ENCODE measurements at regions not wholly inside any gene's neighbourhood (a gene's known extent, or its start where the extent isn't known, plus 50 kb on each side); places are given as distances from the start of the nearest gene placed in this dataset.

DNA sequence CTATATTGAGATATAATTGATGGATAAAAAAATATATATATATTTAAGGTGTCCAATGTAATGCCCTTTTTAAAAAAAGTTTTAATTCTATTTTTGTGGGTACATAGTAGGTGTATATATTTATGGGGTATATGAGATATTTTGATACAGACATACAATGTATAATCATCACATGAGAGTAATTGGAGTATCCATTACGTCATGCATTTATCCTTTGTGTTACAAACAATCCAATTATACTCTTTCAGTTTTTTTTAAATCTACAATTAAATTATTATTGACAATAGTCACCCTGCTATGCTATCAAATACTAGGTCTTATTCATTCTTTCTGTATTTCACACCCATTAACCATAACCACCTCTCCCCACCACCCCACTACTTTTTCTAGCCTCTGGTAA, 66.3 kb upstream of the DIPK2B start:
- no peak for ATAC-seq
- TF ChIP-seq POLR2A (IDR thresholded peaks at IDR 0.05) (no peak), POLR2AphosphoS5 (IDR thresholded peaks at IDR 0.05) (no peak), CTCF (IDR thresholded peaks at IDR 0.05) (no peak), EP300 (IDR thresholded peaks at IDR 0.05) (no peak)
- no peaks in the 10 kb centered on the region for H3K4me1 ChIP-seq
- H3K27ac ChIP-seq, result no peak overlapping the region
- H3K4me3 ChIP-seq, result no peak overlapping the region
- 67 to 77% methylated on average over 1 of the region's 1 CpG for WGBS, 2 donors (ENCODE audit: low coverage in 1 of 2)
- no peaks in the 10 kb centered on the region for H3K27me3 ChIP-seq
- H3K9me3 ChIP-seq, result no peaks in the 10 kb centered on the region
- H3K36me3 ChIP-seq, result no peaks in the 10 kb centered on the region

DNA sequence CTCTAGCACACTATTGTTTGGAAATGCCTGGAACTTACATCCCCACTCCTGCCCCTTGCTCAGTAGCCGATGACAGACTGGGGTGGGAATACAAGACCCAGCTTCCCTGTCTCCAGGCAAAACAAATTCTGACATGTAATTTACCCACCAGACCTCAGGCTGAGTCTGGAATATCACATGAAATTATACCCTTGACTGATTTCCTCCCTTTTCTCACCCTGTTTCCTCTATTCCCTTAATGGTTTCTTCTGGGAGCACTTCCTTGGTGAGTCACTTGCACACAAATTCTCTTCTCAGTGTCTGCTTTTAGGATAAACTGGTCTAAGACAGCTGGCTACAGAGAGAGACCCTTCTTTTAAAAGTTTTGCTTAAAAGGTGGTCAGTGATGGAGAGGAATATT, 65.8 kb upstream of the DIPK2B start:
- Histone ChIP-seq H3K9me3 (no peaks in the 10 kb centered on the region), H3K4me1 (no peaks in the 10 kb centered on the region), H3K27ac (no peak overlapping the region), H3K27me3 (no peaks in the 10 kb centered on the region), H3K36me3 (no peaks in the 10 kb centered on the region), H3K4me3 (no peak overlapping the region)
- TF ChIP-seq POLR2A (IDR thresholded peaks at IDR 0.05) (no peak), POLR2AphosphoS5 (IDR thresholded peaks at IDR 0.05) (no peak)
- ATAC-seq, result no peak
- WGBS, 2 donors (ENCODE audit: low coverage in 1 of 2), result no CpG with 5 or more reads among the region's 1 CpG

DNA sequence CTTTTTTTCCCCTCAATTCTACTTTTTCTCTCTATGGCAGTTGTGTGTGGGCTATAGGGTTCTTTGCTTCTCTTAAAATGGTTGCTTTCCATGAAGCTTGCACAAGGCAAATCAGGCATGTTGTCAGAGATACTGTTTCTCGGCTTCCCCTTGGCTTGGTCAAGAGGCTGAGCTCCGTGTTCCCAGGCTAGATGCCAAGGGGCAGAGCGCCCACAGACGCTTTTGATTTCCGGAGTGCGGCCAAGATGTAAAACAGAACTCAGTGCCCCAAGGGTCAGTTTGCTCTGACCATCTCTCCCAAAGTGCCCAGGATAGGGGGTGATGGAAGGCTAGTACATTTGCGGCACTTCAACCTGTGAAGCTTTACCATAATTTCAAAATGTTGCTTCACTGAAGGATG, 64.2 kb upstream of the DIPK2B start:
- Histone ChIP-seq H3K4me1 (no peaks in the 10 kb centered on the region), H3K9me3 (no peaks in the 10 kb centered on the region), H3K36me3 (no peaks in the 10 kb centered on the region), H3K27ac (no peak overlapping the region), H3K4me3 (no peak overlapping the region), H3K27me3 (no peaks in the 10 kb centered on the region)
- no CpG with 5 or more reads among the region's 7 CpGs for WGBS, 2 donors (ENCODE audit: low coverage in 1 of 2)
- TF ChIP-seq CTCF (IDR thresholded peaks at IDR 0.05) (no peak), POLR2AphosphoS5 (IDR thresholded peaks at IDR 0.05) (no peak), POLR2A (IDR thresholded peaks at IDR 0.05) (no peak), EP300 (IDR thresholded peaks at IDR 0.05) (no peak)
- ATAC-seq, result no peak

GRCh38 chrX:45261471-45261870, 60.8 kb upstream of the DIPK2B start:
- Histone ChIP-seq H3K9me3 (no peaks in the 10 kb centered on the region), H3K27me3 (no peaks in the 10 kb centered on the region), H3K4me1 (no peaks in the 10 kb centered on the region), H3K4me3 (no peak overlapping the region), H3K27ac (no peak overlapping the region), H3K36me3 (no peaks in the 10 kb centered on the region)
- no peak for TF ChIP-seq CTCF (IDR thresholded peaks at IDR 0.05)
- no peak for TF ChIP-seq EP300 (IDR thresholded peaks at IDR 0.05)
- TF ChIP-seq POLR2A (IDR thresholded peaks at IDR 0.05), result no peak
- no peak for TF ChIP-seq POLR2AphosphoS5 (IDR thresholded peaks at IDR 0.05)
- no peak for ATAC-seq
- 100% methylated on average over 1 of the region's 1 CpG; no CpG with 5 or more reads in 1 of the 2 donors for WGBS, 2 donors (ENCODE audit: low coverage in 1 of 2)

DNA sequence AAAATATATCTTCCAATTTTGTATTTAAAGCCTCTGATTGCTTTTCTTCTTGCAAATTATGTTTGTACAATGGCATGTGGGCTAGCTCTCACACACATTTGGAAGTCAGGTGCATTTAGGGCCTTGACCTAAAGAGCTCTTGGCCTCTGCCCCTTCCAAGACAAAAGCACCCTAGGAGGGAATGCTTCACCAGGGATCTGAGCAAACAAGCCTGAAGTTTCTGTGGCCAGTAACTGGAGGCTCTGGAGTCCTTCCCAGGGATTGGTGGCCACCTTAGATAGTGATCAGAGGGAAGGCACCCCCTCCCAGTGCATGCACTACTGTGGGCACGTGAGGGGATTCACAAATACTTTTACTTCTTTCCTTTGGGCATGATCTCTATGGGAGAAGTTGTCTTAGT, 60.3 kb upstream of the DIPK2B start:
- TF ChIP-seq CTCF (IDR thresholded peaks at IDR 0.05) (no peak), POLR2A (IDR thresholded peaks at IDR 0.05) (no peak), POLR2AphosphoS5 (IDR thresholded peaks at IDR 0.05) (no peak), EP300 (IDR thresholded peaks at IDR 0.05) (no peak)
- 67% methylated on average over 1 of the region's 1 CpG; no CpG with 5 or more reads in 1 of the 2 donors for WGBS, 2 donors (ENCODE audit: low coverage in 1 of 2)
- Histone ChIP-seq H3K9me3 (no peaks in the 10 kb centered on the region), H3K4me1 (no peaks in the 10 kb centered on the region), H3K27ac (no peak overlapping the region), H3K4me3 (no peak overlapping the region), H3K27me3 (no peaks in the 10 kb centered on the region), H3K36me3 (no peaks in the 10 kb centered on the region)
- no peak for ATAC-seq
